ENCODE measurements at regions not wholly inside any gene's neighbourhood (a gene's known extent, or its start where the extent isn't known, plus 50 kb on each side); places are given as distances from the start of the nearest gene placed in this dataset.
"Not testable (repeated sequence)": the region's sequence is repeated elsewhere in the genome, so short reads cannot be mapped to it uniquely, and the experiment has no call there.

DNA sequence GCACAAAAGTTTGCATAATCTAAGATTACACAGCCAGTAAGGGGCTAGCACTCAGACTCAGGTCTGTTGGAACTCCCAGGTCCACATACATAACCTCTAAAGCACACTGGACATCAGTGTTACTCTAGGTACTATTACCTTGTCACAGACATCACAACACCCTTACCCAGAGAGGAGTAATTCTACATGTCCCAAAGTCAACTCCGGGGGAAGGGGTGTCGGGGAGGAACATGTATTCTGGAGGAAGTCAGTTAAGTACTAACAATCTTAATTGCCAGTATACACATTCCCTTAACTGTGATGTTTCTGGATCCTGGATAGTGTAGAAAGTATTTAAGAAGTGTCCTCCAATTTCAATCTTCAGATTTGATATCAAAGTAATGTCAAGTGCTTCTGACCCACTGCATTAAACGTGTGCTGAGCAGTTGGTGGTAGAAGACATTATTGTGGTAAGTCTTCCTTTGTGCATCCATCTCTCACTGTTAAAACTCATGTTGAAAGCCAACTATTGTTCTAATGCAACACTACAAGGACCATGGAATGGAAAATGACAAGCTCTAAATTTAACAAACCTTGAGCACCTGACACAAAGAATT is 155.4 kb downstream of the CRPPA start:
- DNase-seq: no peak

DNA sequence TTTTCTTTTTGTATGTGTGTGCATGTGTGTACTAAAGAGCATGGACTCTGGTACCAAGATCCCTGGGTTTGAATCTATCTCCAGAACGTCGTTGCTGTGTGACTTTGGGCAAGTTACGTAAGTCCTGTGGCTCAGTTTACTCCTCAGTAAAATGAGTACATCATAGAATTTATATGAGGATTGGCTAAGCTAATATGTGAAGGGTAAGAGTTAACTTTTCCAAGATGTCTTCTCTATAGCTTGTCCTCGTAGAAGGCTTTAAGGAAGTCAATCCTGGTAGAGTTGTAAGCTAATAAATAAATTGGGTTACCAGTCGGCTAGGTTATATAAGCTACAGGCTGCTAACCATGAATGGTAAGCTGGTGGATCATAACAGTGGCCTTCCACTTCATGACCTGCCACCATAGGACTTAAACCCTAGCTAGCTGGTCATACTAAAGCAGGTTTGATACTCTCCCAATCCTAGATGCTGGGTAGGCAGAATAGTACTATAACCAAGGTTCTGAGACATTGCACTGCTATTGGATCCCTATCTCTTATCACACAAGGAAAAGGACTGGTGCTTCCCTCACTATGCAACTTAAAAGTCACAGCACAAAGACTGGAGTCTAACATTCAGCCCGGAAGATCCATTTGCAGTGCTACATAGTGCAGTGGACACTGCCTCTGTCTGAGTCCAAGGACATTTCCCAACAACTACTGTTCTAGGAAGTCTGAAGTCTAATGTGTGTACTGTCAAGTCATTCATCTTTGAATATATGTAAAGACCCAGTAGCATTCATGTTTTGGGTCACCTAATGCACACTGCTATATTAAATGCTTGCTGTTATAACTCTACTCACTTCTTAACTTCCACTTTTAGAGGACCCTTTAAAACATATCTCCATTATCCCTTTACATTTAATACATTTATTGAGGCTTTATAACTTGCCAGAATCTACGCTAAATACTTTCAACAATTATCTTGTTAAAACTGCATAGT is 156.2 kb downstream of the CRPPA start:
- DNase-seq: no peak

DNA sequence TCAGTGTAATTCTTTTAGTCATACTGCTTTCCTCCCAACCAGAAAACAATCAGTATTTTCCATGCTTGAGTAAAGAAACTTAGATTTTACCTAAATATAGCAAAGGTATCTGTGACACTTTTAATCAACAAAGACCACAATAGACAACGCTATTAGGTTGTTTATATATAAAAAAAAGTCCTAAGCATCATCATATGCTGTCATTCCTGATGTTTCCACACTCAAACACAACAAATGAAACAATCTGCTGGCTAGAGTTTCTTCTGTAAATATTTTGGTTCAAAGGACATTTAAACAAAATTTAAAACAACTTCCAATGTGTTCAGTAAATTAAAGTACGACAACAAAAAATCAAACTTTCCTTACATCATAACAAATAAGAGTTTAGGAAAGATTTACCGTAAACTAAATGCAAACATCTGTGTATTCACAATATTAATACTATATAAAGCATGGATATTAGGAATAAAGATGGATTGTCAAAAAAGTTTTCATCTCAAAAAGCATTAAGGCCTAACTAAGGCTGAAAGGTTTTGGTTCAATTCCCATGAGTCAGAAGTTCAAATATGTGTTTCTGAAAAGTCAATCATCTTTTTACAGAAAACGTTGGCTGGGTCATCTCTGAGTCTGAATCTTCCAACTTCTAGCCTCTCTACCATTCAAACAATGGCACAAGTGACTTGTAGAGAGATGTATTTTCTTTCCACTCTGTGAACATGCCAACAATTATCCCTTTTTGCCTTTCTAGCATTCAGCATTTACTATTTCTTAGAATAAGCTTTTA is 157.1 kb downstream of the CRPPA start:
- DNase-seq: no peak

DNA sequence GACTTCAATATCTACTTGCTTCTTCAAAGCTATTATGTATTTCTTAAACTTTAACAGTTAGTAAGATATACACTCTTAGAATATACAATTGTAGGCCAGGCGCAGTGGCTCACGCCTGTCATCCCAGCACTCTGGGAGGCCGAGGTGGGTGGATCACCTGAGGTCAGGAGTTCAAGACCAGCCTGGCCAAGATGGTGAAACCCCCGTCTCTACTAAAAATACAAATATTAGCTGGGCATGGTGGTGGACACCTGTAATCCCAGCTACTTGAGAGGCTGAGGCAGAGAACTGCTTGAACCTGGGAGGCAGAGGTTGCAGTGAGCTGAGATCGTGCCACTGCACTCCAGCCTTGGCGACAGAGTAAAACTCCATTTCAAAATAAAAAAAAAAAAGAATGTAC is 158.0 kb downstream of the CRPPA start:
- DNase-seq: not testable (repeated sequence)

DNA sequence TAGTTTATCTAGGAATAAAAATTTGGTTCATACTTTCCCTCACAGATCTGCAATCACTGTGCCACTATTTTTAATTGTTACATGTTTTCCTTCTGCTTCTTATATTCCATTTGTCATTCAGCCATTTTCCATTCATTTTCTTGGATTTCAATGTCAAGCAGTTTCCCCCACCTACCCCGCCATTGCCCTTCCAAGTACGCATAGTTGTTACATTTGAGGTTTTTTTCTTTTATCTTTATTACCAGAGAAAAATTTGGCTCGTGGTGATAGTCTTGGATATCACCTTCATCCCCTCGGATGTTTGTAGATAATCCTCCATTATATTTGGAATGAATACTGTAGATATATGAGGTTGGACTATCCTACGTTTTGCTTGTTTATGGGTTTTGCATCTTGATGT is 159.7 kb downstream of the CRPPA start:
- DNase-seq: no peak

DNA sequence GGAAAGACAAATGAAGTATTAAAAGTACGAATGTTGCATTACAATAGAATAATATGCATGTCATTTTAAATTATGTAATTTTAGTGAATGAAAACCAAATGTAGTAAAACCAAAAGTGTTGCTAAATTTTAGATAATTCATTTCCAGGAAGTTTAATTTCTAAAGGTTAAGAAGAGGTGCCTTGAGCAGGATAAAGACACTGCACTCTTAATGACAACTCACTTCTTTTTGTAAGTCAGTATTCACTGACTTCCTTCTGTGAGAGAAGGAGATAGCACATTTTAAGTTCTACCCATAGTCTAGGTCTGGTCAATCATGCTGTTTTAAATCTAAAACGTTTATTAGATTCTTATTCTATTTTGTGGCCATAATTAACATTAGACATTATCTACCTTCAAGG is 160.2 kb downstream of the CRPPA start:
- no peak for DNase-seq

DNA sequence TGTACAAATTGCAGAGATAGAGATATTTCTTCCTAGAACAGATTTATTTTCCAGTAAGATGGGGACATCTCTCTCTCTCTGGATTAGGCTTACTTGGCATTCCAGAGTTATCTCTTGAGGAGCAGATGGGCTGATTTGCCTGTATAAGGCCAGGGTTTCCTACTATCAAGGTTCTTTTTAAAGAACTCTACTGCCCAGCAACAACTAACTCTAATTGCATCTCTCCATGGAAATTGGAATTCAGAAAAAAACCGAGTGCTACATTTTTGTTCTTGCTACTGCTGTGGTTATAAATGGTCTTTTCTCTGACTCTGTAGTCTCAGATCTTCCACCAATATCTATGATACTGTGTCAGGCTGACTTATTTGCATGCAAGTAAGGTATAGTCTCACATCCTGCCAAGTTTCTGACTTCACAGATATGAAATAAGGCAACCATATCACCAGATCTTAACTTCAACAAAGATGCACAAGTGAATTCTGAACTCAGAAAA is 161.1 kb downstream of the CRPPA start:
- DNase-seq: no peak

DNA sequence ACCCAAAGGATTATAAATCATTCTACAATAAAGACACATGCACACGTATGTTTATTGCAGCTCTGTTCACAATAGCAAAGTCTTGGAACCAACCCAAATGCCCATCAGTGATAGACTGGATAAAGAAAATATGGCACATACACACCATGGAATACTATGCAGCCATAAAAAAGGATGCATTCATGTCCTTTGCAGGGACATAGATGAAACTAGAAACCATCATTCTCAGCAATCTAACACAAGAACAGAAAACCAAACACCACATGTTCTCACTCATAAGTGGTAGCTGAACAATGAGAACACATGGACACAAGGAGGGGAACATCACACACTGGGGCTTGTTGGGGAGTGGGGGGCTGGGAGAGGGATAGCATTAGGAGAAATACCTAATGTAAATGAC is 164.9 kb downstream of the CRPPA start:
- DNase-seq: not testable (repeated sequence)

DNA sequence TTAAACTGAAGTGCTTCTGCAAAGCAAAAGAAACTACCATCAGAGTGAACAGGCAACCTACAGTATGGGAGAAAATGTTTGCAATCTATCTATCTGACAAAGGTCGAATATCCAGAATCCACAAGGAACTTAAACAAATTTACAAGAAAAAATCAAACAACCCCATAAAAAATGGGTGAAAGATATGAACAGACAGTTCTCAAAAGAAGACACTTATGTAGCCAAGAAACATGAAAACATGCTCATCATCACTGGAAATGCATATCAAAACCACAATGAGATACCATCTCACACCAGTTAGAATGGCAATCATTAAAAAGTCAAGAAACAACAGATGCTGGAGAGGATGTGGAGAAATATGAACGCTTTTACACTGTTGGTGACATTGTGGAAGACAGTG is 165.4 kb downstream of the CRPPA start:
- DNase-seq: not testable (repeated sequence)

DNA sequence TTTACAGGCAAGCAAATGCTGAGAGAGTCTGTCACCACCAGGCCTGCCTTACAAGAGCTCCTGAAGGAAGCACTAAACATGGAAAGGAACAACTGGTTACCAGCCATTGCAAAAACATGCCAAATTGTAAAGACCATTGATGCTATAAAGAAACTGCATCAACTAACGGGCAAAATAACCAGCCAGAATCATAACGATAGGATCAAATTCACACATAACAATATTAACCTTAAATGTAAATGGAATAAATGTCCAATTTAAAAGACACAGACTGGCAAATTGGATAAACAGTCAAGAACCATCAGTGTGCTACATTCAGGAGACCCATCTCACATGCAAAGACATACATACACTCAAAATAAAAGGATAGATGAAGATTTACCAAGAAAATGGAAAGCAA is 170.7 kb downstream of the CRPPA start:
- not testable (repeated sequence) for DNase-seq

DNA sequence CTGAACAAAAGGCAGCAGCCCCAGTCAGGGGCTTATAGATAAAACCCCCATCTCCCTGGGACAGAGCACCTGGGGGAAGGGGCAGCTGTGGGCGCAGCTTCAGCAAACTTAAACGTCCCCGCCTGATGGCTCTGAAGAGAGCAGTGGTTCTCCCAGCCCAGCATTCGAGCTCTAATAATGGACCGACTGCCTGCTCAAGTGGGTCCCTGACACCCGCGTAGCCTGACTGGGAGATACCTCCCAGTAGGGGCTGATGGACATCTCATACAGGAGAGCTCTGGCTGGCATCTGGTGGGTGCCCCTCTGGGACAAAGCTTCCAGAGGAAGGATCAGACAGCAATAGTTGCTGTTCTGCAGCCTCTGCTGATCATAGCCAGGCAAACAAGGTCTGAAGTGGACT is 172.1 kb downstream of the CRPPA start:
- not testable (repeated sequence) for DNase-seq

DNA sequence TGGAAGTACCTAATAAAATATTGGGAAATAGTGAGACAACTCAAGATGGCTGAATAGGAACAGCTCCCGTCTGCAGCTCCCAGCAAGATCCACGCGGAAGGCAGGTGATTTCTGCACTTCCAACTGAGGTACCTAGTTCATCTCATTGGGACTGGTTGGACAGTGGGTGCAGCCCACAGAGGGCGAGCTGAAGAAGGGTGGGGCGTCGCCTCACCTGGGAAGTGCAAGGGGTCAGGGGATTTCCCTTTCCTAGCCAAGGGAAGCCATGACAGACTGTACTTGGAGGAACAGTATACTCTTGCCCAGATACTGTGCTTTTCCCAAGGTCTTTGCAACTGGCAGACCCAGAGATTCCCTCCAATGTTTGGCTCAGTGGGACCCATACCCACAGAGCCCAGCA is 172.8 kb downstream of the CRPPA start:
- DNase-seq: not testable (repeated sequence)

DNA sequence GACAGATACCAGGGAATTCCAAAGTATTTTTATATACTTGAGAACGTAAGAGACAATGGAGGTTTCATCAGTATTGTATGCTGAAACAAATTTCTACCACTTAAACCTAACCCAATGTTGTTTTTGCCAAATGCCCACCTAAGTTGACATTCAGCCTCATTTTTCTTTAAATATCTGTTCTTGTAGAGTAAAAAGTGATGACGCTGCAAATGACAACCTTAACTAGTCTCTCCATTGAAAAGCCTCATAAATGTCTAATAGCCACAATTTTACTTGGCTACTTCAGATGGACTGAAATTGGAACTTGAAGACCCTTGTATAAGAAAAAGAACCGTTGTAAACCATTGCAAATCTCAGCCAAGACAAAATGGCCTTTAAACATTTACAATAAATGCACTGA is 176.9 kb downstream of the CRPPA start:
- no peak for DNase-seq

DNA sequence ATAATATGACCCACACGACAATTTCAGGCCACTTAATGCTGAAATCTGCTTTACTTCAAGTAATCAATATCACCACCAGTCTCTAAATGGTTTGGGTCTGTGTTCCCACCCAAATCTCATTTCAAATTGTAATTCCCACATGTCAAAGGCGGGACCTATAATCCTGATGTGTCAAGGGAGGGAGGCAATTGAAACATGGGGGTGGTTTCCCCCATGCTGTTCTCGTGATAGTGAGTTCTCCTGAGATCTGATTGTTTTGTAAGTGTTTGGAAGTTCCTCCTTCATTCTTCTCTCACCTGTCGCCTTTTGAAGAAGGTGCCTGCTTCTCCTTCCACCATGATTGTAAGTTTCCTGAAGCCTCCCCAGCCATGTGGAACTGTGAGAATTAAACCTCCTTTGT is 178.4 kb downstream of the CRPPA start:
- no peak for DNase-seq

DNA sequence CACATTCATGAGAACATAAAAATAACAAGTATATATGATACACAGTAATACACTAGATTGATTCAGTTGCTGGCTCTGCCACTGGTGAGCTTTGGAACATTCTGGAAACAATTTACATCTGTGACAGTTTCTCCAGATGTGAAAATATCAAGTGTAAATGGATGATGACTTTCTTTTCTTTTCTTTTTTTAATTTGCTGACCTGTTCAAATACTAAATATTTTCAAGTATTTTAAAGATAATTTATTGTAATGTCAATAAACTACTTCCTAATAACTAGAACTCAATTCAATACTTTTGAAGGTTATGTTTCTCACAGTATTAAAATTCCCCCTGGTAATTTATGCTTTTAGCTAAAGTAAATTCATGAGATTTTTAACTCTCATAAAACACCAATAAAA is 180.3 kb downstream of the CRPPA start:
- DNase-seq: no peak

DNA sequence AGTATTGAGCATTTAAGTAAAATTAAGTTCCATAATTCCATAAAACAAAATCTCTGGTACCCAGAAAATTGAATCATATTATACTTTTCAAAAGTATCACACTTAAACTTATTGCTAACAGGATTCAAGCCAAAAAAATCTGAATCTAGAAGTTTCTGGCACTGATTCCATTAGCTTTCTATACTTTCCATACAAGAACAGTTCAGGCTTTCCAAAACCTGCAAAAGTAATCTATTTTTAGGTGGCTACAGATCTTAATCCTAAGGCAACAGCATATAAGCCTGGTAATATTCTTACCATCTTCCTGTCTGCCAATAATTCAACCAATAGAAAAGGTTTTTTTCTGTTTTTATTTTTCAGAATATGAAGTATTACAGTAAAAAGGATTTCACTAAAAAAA is 185.0 kb downstream of the CRPPA start:
- no peak for DNase-seq

DNA sequence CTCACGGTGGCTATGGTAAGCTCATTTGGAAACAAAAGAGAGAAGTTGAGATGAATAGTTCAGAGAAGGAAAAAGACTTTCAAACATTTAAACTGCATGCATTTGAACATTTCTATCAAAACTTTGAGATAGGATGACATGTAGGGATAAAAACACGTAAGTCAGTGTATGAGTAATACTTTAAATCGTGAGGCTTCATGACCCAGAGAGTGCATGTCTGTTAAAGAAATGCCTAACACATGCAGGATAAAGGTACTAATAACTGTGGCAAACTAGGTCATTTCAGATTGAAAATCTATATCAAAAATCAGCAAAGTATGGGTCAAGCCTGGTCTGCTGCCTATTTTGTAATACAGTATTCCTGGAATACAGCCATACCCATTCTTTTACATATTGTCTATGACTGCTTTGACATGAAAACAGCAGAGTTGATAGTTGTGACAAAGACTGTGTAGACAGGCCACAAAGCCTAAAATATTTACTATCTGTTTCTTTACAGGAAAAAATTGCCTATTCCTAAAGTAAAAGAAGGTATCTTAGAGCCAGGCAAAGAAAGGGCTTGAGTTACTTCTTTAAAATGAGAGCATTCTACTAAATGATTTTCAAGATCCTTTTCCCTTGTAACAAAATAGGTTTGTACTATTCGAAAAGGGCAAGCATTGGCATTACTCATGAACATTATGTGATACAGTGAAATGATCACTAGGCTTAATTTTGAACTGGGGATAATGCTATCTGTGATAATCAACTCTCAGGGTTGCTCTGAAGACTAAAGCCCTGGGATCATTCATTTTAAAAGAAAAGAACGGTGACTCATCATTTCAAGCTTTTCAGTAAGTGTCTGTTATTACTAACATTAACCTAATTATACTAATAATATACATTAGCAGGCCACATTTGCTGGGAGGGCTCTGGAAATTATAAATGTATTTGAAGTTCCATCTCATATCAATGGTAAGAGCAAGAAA is 185.9 kb downstream of the CRPPA start:
- DNase-seq: no peak

DNA sequence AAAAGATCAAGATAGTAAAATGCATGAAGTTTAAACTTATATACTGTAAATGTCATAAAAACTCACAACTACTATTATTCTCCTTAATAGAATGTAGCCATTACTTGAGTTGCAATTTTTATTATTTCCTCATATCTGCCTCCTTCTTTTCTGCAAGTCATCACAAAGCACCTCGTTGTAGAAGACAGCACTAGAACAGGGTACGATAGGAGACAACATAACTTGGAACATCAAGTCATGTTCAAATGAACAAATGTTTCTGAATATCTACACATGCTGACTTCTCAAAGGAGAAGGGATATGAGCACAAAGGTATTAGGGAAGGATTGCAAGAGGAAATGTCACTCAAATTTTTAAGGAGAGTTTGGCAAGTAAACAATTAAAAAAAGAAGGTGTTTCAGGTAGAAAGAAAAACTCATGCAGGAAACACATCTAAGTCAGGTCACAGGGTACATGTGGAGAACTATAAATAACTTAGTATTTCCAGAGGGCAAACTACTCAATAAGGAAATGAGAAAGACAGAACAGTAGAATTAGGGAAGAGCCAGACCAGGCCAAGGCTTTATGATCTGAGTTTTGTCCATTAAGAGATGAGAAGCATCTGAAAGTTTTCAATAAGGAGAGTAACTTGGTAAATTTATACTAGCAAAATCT is 186.7 kb downstream of the CRPPA start:
- DNase-seq: no peak

DNA sequence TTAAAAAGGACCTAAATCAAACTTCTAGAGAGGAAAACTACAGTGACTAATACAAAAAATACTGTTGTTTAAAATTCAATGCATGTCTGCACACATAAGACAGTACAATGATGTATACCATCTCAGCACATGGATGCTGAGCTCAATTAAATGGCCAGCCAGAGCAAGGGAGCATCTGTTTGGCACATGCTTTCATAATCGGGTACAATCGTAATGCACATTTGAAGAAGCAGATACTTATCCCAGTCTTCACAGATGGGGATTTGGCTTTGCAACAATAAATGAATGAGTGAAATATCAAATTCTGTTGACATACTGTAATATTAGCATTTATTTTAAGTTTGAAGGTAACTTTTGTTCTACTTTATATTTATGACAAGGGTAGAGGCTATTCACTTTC is 187.8 kb downstream of the CRPPA start:
- DNase-seq: no peak

DNA sequence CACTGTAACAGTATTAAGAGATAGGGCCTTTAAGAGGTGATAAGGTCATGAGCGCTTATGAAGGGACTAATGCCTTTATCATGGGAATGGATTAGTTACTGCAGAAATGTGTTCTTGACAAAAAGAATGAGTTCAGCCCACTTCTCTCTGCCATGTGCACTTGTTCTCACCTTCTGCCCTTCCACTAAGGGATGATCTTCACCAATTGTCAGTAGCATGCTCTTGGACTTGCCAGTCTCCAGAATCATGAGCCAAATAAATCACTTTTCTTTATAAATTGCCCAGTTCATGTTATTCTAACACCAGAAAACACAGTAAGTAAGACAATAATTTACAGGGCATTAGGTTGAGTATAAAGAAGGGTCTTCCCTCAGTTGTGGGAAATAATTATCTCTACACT is 189.1 kb downstream of the CRPPA start:
- DNase-seq: no peak

DNA sequence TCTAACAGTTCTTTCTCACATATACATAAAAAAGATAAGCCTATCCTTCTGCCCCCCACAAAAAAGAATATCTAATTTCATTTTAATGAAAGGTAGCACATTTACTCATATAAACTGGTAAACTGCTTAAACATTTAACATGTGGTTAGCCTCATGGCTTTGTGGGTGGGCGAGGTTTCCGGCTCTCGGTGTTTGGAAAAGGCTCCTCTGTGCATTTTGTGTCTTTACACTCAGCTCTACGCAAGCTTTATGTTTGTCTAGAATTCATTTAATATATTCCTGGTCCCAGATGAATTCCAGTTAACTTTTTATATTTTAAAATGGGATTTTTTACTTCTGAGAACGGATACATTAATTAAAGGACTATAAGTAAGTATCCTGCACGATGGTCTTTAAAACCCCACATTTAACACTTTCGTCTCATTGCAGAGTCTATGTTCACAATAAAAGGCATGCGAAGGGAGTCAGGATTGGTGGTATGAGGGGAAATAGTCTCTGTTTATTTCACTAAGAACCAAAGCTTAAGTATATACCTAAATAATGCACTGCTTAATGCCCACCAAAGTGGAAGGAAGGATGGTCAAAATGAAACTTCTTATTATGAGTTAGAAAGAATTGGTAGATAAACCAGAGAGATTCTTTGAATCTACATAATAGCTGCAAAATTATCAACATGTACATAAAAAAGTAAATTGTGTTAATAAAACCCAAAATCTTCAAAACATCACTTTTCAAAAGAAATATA is 197.2 kb downstream of the CRPPA start:
- DNase-seq: no peak
